ENCODE measurements at regions not wholly inside any gene's neighbourhood (a gene's known extent, or its start where the extent isn't known, plus 50 kb on each side); places are given as distances from the start of the nearest gene placed in this dataset.

DNA sequence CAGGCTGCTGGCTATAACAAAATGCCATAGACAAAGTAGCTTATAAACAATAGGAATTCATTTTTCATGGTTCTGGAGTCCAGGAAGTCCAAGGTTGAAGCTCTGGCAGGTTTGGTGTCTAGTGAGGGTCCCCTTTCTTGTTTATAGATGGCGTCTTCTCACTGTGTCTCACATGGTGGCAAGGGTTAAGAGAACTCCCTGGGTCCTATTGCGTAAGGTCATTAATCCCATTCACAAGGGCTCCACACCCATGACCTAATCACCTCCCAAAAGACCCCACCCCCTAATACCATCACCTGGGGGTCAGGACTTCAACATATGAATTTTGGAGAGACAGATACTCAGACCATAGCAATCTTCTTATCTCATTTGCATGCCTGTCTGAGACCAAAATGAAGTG is 108.9 kb upstream of the USP25 start:
- TF ChIP-seq CTCF (IDR thresholded peaks at IDR 0.05 in 2 of 3, conservative IDR thresholded peaks at IDR 0.05 in 1 of 3; ENCODE audit: control insufficient read depth in 2 of 3, extremely low read depth in 1 of 3, insufficient read depth in 1 of 3, low read depth in 3 of 3, low read length in 3 of 3) (no peak), GABPA (IDR thresholded peaks at IDR 0.05; ENCODE audit: low read depth) (no peak), MYC (IDR thresholded peaks at IDR 0.05; ENCODE audit: insufficient read depth, insufficient read length, insufficient replicate concordance, low read length, severe bottlenecking) (no peak), BRCA1 (IDR thresholded peaks at IDR 0.05; ENCODE audit: low read depth, low read length) (no peak), TCF3 (IDR thresholded peaks at IDR 0.05; ENCODE audit: borderline replicate concordance, insufficient read depth, low read depth, low read length) (no peak)
